HG03439 (cell line): ENCODE measurements at regions not wholly inside any gene's neighbourhood (a gene's known extent, or its start where the extent isn't known, plus 50 kb on each side); places are given as distances from the start of the nearest gene placed in this dataset.

Experiments used
- ATAC-seq: cut with Tn5 transposase; IDR thresholded peaks from one replicate; pipeline ENCODE4 v1.9.1; 2021; ENCODE audit warnings: mild to moderate bottlenecking, moderate library complexity; ENCODE audit not compliant: unreplicated experiment

DNA sequence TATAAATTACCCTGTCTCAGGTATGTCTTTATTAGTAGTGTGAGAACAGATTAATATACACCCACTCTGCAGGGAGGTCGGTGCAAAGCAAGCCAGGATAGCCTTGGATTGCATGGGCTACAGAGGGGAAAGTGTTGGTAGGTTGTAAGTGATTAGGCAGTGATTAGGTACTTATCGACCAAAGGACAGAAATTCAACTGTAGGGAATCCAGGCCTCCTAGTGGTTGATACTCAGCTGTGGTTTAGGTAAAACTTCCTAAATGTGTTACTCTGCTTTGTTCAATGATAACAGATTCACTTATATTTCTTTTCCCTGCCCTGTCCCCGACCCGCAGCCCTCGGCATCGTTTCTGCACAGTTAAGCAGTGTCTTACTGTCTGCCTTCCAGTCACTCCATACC, 444.0 kb downstream of the FIGN start:
- ATAC-seq, result no peak

DNA sequence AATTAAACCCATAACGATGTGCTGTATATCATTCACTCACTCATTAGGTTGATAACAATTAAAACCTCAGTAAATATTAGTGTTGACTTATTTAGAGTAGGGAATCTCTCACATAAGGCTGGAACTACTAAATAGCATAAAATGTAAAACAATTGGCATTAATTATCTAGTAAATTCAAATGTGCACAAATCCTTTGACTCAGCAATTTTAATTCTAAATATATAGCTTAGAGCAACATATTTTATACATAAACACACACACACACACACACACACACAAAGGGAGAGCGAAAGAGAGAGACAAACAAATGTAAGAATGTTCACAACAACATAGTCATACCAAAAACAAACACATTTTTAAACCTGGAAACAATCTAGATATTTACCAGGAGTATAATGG, 443.1 kb upstream of the KCNH7 start:
- ATAC-seq, result no peak

DNA sequence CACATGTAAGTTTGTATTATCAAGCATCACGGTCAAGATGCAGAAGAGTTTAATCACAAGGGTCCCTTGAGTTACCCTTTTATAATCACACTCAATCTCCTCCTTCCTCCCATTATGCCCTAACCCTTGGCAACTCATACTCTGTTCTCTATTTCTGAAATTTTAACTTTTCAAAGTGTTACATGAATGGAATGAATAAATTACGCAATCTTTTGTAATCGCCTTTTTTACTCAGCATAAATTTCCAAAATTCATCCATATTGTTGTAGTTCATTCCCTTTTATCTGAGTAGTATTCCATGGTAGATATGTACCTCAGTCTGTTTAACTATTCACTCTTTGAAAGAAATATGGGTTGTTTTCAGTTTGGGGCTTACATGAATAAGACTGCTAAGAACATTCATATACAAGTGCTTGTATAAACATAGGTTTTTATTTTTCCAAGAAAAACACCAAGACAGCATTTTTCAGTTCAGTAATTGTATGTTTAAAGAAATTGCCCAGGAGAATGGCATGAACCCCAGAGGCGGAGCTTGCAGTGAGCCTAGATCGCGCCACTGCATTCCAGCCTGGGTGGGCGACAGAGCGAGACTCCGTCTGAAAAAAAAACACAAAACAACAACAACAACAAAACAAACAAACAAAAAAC, 430.9 kb upstream of the KCNH7 start:
- ATAC-seq, result no peak

DNA sequence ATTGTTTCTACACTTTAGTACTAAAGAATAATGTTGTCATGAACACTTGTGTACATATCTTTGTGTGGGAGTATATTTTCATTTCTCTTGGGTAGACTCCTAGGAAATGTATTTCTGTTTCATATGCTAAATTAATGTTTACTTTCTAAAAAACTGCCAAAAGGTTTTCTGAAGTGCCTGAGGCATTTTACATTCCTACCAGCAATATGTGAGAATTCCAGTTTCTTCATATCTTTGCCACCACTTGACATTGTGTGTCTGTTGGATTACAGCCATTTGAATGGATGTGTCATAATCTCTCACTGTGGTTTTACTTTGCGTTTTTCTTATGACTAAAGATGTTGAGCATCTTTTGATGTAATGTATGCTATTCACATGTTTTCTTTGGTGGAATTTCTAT, 428.2 kb upstream of the KCNH7 start:
- no peak for ATAC-seq

DNA sequence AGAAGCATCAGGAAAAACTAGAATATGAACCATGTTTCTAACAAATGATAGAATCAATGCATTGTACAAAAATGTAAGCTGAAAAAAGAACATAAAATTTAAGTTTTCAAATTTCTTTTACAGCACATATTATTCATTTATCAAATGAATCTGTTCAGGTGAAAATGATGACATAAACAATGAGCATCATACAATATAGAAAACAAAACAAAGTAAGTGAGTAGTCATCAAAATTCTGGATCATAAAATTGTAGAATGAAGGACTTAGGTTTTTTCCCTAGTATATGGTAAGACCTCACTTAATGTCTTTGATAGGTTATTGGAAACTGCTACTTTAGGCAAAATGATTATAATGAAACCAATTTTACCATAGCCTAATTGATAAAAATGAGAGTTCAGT, 427.0 kb upstream of the KCNH7 start:
- ATAC-seq, result no peak

- ATAC-seq, result no peak
Measured at GRCh38 chr2:163264341-163264740, 425.8 kb upstream of the KCNH7 start.

DNA sequence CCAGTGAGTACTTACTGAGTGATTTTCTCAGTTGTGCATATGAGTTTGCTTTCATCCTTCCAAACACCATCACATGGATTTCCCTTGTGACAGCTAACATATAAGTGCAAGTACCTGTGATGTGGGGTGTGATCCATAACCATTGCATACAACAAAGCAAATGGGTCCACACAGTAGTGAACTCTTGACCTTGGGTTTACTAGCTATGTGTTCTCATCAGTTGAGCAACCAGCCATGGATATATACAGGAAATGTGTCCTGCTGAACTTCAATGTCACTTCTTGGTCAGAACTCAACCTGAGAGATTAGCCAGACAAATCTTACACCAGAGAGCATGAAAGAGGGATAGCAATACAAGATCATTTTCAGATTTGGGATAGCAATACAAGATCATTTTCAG, 420.9 kb upstream of the KCNH7 start:
- no peak for ATAC-seq

- no peak for ATAC-seq
Measured at GRCh38 chr2:163255086-163255485, 416.5 kb upstream of the KCNH7 start.

DNA sequence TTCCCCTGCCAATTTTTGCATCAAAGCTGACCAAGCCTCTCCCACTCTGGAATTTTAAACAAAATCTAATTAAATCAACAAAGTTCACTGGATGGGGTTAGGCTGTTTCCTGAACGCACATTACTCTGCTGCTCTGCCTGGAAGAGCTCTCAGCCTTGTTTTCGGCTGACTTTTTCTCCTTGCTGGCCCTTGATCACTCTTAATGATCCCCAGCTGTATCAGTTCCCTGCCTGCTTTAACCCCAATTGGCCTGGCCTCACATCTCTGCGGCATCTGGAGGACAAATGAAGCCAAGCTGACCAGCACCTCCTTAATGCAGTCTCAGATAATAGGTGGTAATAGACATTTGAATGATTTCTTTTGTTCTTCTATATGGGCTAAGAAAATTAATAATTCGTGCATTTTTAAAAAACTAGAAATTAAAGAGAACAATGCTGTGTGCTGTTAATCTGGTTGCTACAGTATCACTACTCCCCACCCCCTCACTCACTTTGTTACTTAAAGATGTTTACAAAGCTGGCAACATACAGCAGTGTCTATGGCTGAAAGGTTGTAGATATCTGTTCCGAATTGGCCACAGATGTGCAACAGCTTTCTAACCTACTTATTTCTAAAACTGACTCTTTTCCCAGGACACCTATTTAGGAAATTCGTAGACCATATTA, 415.2 kb upstream of the KCNH7 start:
- no peak for ATAC-seq

DNA sequence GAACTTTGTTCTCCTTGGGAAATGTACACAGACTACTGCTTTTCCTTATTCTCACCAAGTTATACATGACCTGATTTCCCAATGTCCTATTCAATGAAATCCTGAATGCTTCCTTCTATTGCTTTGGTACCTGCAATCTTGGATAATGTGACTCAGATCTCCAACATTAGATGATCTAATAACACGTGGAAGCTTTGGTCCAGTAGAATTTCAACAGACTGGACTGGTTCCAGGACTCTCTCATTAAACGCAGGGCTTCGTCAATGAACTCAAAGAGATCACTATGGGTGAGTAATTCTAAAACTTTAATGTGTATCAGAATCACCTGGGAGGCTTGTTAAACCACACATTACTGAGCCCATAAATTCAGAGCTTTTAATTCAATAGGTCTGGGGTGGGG, 413.6 kb upstream of the KCNH7 start:
- ATAC-seq, result no peak

DNA sequence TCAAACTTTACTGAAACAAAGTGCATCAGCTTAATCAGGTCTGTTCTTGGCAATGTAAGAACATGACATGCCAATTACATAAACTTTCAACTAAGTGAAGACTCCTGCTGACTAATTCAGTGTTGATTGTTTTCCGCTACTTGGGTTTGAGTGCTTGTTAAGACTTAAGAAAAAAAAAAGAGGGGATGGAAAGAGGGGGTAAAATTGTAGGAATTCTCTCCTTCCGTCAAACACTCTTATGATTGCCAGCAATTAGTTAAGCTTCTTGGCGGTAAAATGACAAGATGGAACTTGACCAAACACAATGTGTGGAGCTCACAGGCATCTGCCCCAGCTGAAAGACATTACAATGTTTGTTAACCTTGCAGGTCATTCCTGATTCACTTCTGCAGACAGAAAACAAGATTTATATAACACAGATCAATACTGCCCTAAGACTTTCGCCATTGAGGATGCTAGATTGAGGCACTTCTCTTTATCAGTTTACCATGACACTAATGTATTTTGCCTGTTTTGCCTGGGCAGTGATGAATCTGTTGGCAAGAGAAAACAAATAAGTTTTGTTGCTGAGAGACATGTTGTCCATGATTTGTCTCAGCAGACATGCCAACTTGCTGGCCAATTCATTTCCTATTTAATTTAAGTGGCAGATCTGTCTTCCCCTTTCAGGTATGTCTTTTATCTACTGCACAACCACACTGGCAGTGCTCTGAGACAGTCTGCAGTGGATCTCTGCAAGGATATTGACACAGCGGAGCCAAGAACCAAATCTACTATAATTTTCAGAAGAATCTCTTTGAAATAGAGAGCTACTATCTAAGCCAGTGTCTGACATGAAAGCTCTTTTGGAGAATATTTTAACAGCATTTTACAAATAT, 410.0 kb upstream of the KCNH7 start:
- ATAC-seq, result no peak

- no peak for ATAC-seq
Measured at GRCh38 chr2:163247847-163248220, 409.3 kb upstream of the KCNH7 start.

GRCh38 chr2:163247156-163247846, 408.7 kb upstream of the KCNH7 start:
- ATAC-seq, result no peak

DNA sequence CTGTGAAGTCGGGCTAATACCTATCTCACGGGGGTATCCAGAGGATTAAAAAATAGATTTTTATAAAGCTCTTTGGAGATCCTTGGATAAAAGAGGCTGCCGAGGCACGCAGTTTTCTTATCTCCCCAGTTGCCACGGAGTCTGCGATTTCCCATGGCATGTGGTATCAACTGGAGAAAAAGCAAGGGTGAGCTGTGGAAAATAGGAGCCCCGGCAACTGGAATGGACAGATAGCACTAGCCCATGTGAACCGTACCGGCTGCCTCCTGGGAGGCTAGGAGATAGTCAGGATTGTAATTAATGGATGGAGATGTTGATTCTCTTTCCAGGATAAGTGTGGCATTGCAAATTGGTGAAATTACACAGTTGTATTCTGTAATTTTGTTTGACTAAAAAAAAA, 407.6 kb upstream of the KCNH7 start:
- ATAC-seq, result no peak

GRCh38 chr2:163236553-163236952, 398.0 kb upstream of the KCNH7 start:
- ATAC-seq, result no peak

- no peak for ATAC-seq
Measured at GRCh38 chr2:163231666-163232065, 393.1 kb upstream of the KCNH7 start.

DNA sequence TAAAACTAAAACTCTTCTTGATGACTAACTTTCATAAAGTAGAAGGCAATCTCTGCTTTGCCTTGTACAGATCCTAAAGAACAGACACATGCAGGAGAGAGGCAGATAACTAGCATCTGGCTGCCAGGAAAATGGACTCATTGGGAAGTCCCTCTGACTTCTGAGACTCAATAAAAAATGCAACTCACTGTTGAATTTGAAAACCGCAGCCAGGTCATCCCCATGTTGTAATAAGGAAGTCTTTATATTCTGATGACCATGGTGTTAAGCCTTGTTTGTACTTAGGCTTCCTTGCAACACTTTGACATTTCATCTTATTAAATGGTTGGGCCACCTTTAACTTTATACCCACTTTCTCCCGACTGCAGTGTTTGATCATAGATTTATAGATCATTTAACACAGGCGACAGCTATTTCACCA, 375.1 kb upstream of the KCNH7 start:
- no peak for ATAC-seq

DNA sequence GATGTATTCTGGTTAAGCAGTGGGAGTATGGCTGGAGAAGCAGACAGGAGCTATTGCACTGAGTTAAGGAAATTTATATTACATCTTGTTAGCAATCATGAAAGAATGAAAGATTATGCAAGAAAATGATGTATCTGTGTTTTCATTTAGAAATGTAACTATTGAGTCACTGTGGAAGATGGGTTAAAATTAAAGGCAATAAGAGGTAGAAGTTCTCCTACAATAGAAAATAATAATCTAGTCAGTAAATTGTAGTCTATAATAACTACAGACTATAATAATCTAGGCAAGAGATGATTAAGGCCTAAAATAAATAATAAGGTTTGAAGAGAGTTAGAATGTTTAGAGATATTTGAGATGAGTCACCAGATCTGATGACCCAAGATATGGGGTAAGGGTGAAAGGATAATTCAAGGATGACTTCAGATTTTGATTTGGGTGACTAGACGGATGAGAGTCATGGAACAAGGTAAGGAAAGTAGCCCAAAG, 371.9 kb upstream of the KCNH7 start:
- ATAC-seq, result no peak

DNA sequence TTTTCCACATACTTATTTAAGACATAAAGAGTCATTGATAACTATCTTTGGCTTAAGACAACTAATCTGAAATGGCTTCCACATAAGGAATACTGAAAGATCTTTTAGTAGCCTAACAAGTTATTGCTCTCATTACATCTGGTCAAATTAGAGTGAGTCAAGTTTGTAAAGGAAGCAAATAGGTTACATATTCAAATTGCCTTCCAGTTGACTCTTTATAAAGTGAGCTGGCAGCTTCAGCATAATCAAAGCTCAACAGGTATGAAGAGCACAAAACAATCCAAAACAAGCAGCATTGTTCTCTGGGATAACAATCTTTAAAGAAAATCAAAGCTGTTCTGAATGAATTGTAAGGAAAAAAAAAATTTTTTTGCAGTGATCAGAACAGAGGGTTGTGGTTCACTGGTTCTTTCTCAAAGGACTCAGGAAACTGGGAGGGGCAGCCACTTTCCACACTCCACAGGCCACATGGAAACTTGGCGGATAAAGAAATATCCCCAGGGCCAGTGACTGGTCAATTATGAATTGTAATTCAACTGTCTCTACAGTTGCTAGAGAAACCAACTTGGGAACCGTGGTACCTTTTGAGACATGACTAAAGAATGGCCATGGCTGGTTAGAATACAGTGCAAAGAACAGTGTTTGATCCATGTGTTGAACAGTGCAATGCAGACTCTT, 369.3 kb upstream of the KCNH7 start:
- no peak for ATAC-seq

- no peak for ATAC-seq
Measured at GRCh38 chr2:163205589-163206254, 367.2 kb upstream of the KCNH7 start.
